ENCODE measurements at regions not wholly inside any gene's neighbourhood (a gene's known extent, or its start where the extent isn't known, plus 50 kb on each side); places are given as distances from the start of the nearest gene placed in this dataset.

GRCh38 chr6:47159763-47160162 lies 117.6 kb upstream of the ADGRF1 start:
- intact Hi-C loops (cut with DNase I; ENCODE audit: low total_unique reads): no loop called here
- Histone ChIP-seq H3K36me3 (no peaks in the 10 kb centered on the region), H3K27me3 (no peaks in the 10 kb centered on the region), H3K27ac (no peak overlapping the region), H3K9me3 (no peaks in the 10 kb centered on the region), H3K4me3 (no peak overlapping the region), H3K4me1 (peaks cover 0 to 20% (median 8%) of the 10 kb centered on the region in 4 donors)
- TF ChIP-seq POLR2AphosphoS5 (IDR thresholded peaks at IDR 0.05): no peak
- TF ChIP-seq EP300 (IDR thresholded peaks at IDR 0.05; ENCODE audit: low read depth): no peak
- no peak for TF ChIP-seq POLR2A (IDR thresholded peaks at IDR 0.05)
- no peak for TF ChIP-seq CTCF (IDR thresholded peaks at IDR 0.05)
- in situ Hi-C loops (cut with MboI; ENCODE audit: low pct_ligation_motif_present in 1 of 4, low pct_unique_long_range_greater_than_20kb in 1 of 4, low sequenced_read_pairs in 3 of 4): no loop called here
- no peak for DNase-seq
- WGBS, 2 donors (ENCODE audit: low coverage in 1 of 2): 88% methylated on average over 5 of the region's 5 CpGs; no CpG with 5 or more reads in 1 of the 2 donors

GRCh38 chr6:47157653-47158219 lies 115.6 kb upstream of the ADGRF1 start:
- no peak for TF ChIP-seq POLR2A (IDR thresholded peaks at IDR 0.05)
- no peak for TF ChIP-seq CTCF (IDR thresholded peaks at IDR 0.05)
- TF ChIP-seq EP300 (IDR thresholded peaks at IDR 0.05; ENCODE audit: low read depth): no peak
- no peak for TF ChIP-seq POLR2AphosphoS5 (IDR thresholded peaks at IDR 0.05)
- H3K9me3 ChIP-seq: no peaks in the 10 kb centered on the region
- WGBS, 2 donors (ENCODE audit: low coverage in 1 of 2): 43 to 70% methylated on average over 1 to 2 of the region's 2 CpGs
- no peak overlapping the region for H3K27ac ChIP-seq
- no peak for DNase-seq
- intact Hi-C loops (cut with DNase I; ENCODE audit: low total_unique reads): no loop called here
- peaks cover 0 to 17% (median 8%) of the 10 kb centered on the region in 4 donors for H3K4me1 ChIP-seq
- H3K4me3 ChIP-seq: no peak overlapping the region
- H3K27me3 ChIP-seq: no peaks in the 10 kb centered on the region
- H3K36me3 ChIP-seq: no peaks in the 10 kb centered on the region
- in situ Hi-C loops (cut with MboI; ENCODE audit: low pct_ligation_motif_present in 1 of 4, low pct_unique_long_range_greater_than_20kb in 1 of 4, low sequenced_read_pairs in 3 of 4): no loop called here

GRCh38 chr6:47157063-47157462 lies 114.9 kb upstream of the ADGRF1 start:
- Histone ChIP-seq H3K27ac (no peak overlapping the region), H3K27me3 (no peaks in the 10 kb centered on the region), H3K36me3 (no peaks in the 10 kb centered on the region), H3K4me1 (peaks cover 0 to 15% (median 7%) of the 10 kb centered on the region in 4 donors), H3K4me3 (no peak overlapping the region), H3K9me3 (no peaks in the 10 kb centered on the region)
- in situ Hi-C loops (cut with MboI; ENCODE audit: low pct_ligation_motif_present in 1 of 4, low pct_unique_long_range_greater_than_20kb in 1 of 4, low sequenced_read_pairs in 3 of 4) (no loop called here), intact Hi-C loops (cut with DNase I; ENCODE audit: low total_unique reads) (no loop called here)
- TF ChIP-seq POLR2A (IDR thresholded peaks at IDR 0.05) (no peak), EP300 (IDR thresholded peaks at IDR 0.05; ENCODE audit: low read depth) (no peak), POLR2AphosphoS5 (IDR thresholded peaks at IDR 0.05) (no peak), CTCF (IDR thresholded peaks at IDR 0.05) (no peak)
- 30 to 88% methylated on average over 1 of the region's 1 CpG for WGBS, 2 donors (ENCODE audit: low coverage in 1 of 2)
- DNase-seq: no peak

DNA sequence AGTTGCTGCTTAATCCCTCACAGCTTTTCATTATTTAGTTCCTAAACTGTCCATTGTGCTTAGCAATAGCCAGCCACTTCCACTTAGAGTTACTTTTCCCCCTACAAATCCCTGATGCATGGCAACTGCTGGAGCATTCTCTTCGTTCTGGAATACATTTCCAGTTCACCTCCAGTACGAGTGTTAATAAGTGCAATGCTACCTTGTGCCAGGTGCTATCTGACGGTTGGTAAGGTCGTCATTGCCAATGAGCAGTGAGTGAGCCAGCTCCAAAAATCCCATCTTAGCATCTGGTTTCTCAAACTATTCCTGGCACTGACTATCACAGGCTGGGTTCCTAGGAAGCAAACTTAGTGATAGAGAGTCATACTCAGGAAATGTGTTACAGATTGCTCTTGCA lies 114.1 kb upstream of the ADGRF1 start:
- WGBS, 2 donors (ENCODE audit: low coverage in 1 of 2): 76 to 84% methylated on average over 4 of the region's 4 CpGs
- H3K27ac ChIP-seq: no peak overlapping the region
- no peak for DNase-seq
- in situ Hi-C loops (cut with MboI; ENCODE audit: low pct_ligation_motif_present in 1 of 4, low pct_unique_long_range_greater_than_20kb in 1 of 4, low sequenced_read_pairs in 3 of 4): no loop called here
- H3K9me3 ChIP-seq: no peaks in the 10 kb centered on the region
- H3K27me3 ChIP-seq: no peaks in the 10 kb centered on the region
- no peaks in the 10 kb centered on the region for H3K36me3 ChIP-seq
- peaks cover 0 to 8% (median 3%) of the 10 kb centered on the region in 4 donors for H3K4me1 ChIP-seq
- intact Hi-C loops (cut with DNase I; ENCODE audit: low total_unique reads): no loop called here
- H3K4me3 ChIP-seq: no peak overlapping the region
- TF ChIP-seq CTCF (IDR thresholded peaks at IDR 0.05) (no peak), POLR2A (IDR thresholded peaks at IDR 0.05) (no peak), POLR2AphosphoS5 (IDR thresholded peaks at IDR 0.05) (no peak), EP300 (IDR thresholded peaks at IDR 0.05; ENCODE audit: low read depth) (no peak)
